ENCODE measurements at regions not wholly inside any gene's neighbourhood (a gene's known extent, or its start where the extent isn't known, plus 50 kb on each side); places are given as distances from the start of the nearest gene placed in this dataset.

DNA sequence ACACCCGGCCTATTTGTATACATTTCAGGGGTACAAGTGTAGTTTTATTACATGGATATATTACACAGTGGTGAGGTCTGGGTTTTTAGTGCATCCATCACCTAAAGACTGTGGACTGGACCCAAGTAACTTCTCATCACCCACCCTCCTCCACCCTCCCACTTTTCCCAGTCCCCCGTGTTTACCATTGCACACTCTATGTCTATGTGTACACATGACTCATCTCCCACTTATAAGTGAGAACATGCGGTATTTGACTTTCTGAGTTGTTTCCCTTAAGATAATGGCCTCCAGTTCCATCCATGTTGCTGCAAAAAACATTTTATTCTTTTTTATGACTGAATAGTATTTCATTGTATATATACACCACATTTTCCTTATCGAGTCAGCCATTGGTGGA, 98.9 kb upstream of the WAC start:
- no peak for ATAC-seq
- no peaks in the 10 kb centered on the region for H3F3A ChIP-seq (replicated peaks; ENCODE audit: low read depth)
- TF ChIP-seq, protein P1, sequence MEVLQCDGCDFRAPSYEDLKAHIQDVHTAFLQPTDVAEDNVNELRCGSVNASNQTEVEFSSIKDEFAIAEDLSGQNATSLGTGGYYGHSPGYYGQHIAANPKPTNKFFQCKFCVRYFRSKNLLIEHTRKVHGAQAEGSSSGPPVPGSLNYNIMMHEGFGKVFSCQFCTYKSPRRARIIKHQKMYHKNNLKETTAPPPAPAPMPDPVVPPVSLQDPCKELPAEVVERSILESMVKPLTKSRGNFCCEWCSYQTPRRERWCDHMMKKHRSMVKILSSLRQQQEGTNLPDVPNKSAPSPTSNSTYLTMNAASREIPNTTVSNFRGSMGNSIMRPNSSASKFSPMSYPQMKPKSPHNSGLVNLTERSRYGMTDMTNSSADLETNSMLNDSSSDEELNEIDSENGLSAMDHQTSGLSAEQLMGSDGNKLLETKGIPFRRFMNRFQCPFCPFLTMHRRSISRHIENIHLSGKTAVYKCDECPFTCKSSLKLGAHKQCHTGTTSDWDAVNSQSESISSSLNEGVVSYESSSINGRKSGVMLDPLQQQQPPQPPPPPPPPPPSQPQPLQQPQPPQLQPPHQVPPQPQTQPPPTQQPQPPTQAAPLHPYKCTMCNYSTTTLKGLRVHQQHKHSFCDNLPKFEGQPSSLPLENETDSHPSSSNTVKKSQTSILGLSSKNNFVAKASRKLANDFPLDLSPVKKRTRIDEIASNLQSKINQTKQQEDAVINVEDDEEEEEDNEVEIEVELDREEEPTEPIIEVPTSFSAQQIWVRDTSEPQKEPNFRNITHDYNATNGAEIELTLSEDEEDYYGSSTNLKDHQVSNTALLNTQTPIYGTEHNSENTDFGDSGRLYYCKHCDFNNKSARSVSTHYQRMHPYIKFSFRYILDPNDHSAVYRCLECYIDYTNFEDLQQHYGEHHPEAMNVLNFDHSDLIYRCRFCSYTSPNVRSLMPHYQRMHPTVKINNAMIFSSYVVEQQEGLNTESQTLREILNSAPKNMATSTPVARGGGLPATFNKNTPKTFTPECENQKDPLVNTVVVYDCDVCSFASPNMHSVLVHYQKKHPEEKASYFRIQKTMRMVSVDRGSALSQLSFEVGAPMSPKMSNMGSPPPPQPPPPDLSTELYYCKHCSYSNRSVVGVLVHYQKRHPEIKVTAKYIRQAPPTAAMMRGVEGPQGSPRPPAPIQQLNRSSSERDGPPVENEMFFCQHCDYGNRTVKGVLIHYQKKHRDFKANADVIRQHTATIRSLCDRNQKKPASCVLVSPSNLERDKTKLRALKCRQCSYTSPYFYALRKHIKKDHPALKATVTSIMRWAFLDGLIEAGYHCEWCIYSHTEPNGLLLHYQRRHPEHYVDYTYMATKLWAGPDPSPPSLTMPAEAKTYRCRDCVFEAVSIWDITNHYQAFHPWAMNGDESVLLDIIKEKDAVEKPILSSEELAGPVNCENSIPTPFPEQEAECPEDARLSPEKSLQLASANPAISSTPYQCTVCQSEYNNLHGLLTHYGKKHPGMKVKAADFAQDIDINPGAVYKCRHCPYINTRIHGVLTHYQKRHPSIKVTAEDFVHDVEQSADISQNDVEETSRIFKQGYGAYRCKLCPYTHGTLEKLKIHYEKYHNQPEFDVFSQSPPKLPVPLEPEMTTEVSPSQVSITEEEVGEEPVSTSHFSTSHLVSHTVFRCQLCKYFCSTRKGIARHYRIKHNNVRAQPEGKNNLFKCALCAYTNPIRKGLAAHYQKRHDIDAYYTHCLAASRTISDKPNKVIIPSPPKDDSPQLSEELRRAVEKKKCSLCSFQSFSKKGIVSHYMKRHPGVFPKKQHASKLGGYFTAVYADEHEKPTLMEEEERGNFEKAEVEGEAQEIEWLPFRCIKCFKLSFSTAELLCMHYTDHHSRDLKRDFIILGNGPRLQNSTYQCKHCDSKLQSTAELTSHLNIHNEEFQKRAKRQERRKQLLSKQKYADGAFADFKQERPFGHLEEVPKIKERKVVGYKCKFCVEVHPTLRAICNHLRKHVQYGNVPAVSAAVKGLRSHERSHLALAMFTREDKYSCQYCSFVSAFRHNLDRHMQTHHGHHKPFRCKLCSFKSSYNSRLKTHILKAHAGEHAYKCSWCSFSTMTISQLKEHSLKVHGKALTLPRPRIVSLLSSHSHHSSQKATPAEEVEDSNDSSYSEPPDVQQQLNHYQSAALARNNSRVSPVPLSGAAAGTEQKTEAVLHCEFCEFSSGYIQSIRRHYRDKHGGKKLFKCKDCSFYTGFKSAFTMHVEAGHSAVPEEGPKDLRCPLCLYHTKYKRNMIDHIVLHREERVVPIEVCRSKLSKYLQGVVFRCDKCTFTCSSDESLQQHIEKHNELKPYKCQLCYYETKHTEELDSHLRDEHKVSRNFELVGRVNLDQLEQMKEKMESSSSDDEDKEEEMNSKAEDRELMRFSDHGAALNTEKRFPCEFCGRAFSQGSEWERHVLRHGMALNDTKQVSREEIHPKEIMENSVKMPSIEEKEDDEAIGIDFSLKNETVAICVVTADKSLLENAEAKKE (CRISPR knock-in tag; IDR thresholded peaks at IDR 0.05) = no peak
- TF ChIP-seq POLR2AphosphoS5 (IDR thresholded peaks at IDR 0.05; ENCODE audit: low read depth) (no peak), ZNF331 (CRISPR knock-in tag; IDR thresholded peaks at IDR 0.05; ENCODE audit: low read depth) (no peak), NANOG (IDR thresholded peaks at IDR 0.05; ENCODE audit: borderline replicate concordance) (no peak), JUNB (IDR thresholded peaks at IDR 0.05; ENCODE audit: unreplicated experiment) (no peak), EZH2 (IDR thresholded peaks at IDR 0.05; ENCODE audit: low read depth, unreplicated experiment) (no peak), STAT1 (IDR thresholded peaks at IDR 0.05; ENCODE audit: unreplicated experiment) (no peak), CREB1 (CRISPR knock-in tag; IDR thresholded peaks at IDR 0.05; ENCODE audit: low read depth) (no peak), EZH2phosphoT487 (IDR thresholded peaks at IDR 0.05; ENCODE audit: unreplicated experiment) (no peak), ZNF114 (CRISPR knock-in tag; IDR thresholded peaks at IDR 0.05) (no peak)
- TF ChIP-seq, protein P2, sequence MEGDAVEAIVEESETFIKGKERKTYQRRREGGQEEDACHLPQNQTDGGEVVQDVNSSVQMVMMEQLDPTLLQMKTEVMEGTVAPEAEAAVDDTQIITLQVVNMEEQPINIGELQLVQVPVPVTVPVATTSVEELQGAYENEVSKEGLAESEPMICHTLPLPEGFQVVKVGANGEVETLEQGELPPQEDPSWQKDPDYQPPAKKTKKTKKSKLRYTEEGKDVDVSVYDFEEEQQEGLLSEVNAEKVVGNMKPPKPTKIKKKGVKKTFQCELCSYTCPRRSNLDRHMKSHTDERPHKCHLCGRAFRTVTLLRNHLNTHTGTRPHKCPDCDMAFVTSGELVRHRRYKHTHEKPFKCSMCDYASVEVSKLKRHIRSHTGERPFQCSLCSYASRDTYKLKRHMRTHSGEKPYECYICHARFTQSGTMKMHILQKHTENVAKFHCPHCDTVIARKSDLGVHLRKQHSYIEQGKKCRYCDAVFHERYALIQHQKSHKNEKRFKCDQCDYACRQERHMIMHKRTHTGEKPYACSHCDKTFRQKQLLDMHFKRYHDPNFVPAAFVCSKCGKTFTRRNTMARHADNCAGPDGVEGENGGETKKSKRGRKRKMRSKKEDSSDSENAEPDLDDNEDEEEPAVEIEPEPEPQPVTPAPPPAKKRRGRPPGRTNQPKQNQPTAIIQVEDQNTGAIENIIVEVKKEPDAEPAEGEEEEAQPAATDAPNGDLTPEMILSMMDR (conservative IDR thresholded peaks at IDR 0.05; ENCODE audit: low read depth in 2 of 2) = no peak
- TF ChIP-seq, protein P3, sequence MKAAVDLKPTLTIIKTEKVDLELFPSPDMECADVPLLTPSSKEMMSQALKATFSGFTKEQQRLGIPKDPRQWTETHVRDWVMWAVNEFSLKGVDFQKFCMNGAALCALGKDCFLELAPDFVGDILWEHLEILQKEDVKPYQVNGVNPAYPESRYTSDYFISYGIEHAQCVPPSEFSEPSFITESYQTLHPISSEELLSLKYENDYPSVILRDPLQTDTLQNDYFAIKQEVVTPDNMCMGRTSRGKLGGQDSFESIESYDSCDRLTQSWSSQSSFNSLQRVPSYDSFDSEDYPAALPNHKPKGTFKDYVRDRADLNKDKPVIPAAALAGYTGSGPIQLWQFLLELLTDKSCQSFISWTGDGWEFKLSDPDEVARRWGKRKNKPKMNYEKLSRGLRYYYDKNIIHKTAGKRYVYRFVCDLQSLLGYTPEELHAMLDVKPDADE (IDR thresholded peaks at IDR 0.05) = no peak
- TF ChIP-seq, protein P4, sequence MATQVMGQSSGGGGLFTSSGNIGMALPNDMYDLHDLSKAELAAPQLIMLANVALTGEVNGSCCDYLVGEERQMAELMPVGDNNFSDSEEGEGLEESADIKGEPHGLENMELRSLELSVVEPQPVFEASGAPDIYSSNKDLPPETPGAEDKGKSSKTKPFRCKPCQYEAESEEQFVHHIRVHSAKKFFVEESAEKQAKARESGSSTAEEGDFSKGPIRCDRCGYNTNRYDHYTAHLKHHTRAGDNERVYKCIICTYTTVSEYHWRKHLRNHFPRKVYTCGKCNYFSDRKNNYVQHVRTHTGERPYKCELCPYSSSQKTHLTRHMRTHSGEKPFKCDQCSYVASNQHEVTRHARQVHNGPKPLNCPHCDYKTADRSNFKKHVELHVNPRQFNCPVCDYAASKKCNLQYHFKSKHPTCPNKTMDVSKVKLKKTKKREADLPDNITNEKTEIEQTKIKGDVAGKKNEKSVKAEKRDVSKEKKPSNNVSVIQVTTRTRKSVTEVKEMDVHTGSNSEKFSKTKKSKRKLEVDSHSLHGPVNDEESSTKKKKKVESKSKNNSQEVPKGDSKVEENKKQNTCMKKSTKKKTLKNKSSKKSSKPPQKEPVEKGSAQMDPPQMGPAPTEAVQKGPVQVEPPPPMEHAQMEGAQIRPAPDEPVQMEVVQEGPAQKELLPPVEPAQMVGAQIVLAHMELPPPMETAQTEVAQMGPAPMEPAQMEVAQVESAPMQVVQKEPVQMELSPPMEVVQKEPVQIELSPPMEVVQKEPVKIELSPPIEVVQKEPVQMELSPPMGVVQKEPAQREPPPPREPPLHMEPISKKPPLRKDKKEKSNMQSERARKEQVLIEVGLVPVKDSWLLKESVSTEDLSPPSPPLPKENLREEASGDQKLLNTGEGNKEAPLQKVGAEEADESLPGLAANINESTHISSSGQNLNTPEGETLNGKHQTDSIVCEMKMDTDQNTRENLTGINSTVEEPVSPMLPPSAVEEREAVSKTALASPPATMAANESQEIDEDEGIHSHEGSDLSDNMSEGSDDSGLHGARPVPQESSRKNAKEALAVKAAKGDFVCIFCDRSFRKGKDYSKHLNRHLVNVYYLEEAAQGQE (IDR thresholded peaks at IDR 0.05; ENCODE audit: unreplicated experiment) = no peak
- no peaks in the 10 kb centered on the region for H3K36me3 ChIP-seq (ENCODE audit: insufficient read depth)
- H3K4me1 ChIP-seq (ENCODE audit: insufficient read depth) = peaks cover 9% of the 10 kb centered on the region
- no peaks in the 10 kb centered on the region for H4K20me1 ChIP-seq (replicated peaks; ENCODE audit: insufficient read depth)
- Mint-ChIP-seq H3K27me3 (ENCODE audit: insufficient read depth, low read depth, poor library complexity) (no peaks in the 10 kb centered on the region), H3K9me3 (peaks cover 8% of the 10 kb centered on the region; the same call in 1 of the 3 replicates), H3K27ac (no peak overlapping the region), H3K4me3 (no peak overlapping the region), H3K4me1 (peaks cover 17% of the 10 kb centered on the region), H3K36me3 (ENCODE audit: low read depth) (no peaks in the 10 kb centered on the region)
- no peaks in the 10 kb centered on the region for H3K9me2 ChIP-seq (ENCODE audit: insufficient read depth)
- no peak overlapping the region for H3K27ac ChIP-seq (ENCODE audit: low read depth)
- H3K4me3 ChIP-seq = no peak overlapping the region
- DNase-seq (ENCODE audit: low spot score) = no peak
- H3K79me2 ChIP-seq (replicated peaks; ENCODE audit: insufficient read depth) = no peaks in the 10 kb centered on the region
- no peak overlapping the region for H2AFZ ChIP-seq
- H3K4me2 ChIP-seq = no peak overlapping the region
- H3K27me3 ChIP-seq (ENCODE audit: insufficient read depth) = no peaks in the 10 kb centered on the region
